ENCODE measurements at regions not wholly inside any gene's neighbourhood (a gene's known extent, or its start where the extent isn't known, plus 50 kb on each side); places are given as distances from the start of the nearest gene placed in this dataset.

- no peak for TF ChIP-seq CTCF (optimal IDR thresholded peaks at IDR 0.05 in 1 of 3, IDR thresholded peaks at IDR 0.05 in 1 of 3, conservative IDR thresholded peaks at IDR 0.05 in 1 of 3; ENCODE audit: extremely low read depth in 1 of 3, insufficient read depth in 2 of 3, low read length in 3 of 3)
- no peak for TF ChIP-seq EZH2 (IDR thresholded peaks at IDR 0.05; ENCODE audit: low read length)
Observed at GRCh38 chr1:223036479-223036845, 106.6 kb downstream of the TLR5 start.

Data from keratinocyte (primary cell).